Neural crest cell (in vitro differentiated cells): ENCODE measurements at regions not wholly inside any gene's neighbourhood (a gene's known extent, or its start where the extent isn't known, plus 50 kb on each side); places are given as distances from the start of the nearest gene placed in this dataset.

Experiments
- DNase-seq: peaks from one replicate; pipeline ENCODE4 v3.0.0; 2021; ENCODE audit warnings: low read depth, mixed read lengths, low spot score
- H3K27ac Mint-ChIP-seq: one replicate; pipeline ENCODE4 v1.8.0; 2021; ENCODE audit warnings: mild to moderate bottlenecking, mixed read lengths; ENCODE audit not compliant: unreplicated experiment
- H3K27me3 Mint-ChIP-seq: 2 replicates; pipeline ENCODE4 v1.8.0; 2021; ENCODE audit warnings: low read depth, mild to moderate bottlenecking, mixed read lengths
- H3K36me3 Mint-ChIP-seq: 2 replicates; pipeline ENCODE4 v1.8.0; 2021; ENCODE audit warnings: low read depth, mild to moderate bottlenecking, mixed read lengths
- H3K4me1 Mint-ChIP-seq: 2 replicates; pipeline ENCODE4 v1.8.0; 2021; ENCODE audit warnings: mixed read lengths
- H3K4me3 Mint-ChIP-seq: one replicate; pipeline ENCODE4 v1.8.0; 2021; ENCODE audit warnings: mild to moderate bottlenecking, mixed read lengths
- H3K9me3 Mint-ChIP-seq: 2 replicates; pipeline ENCODE4 v1.8.0; 2021; ENCODE audit warnings: mixed read lengths
- TF ChIP-seq, protein P1 (sequence below): fragments of 200-600 bp; sonication (generic); conservative IDR thresholded peaks from 2 replicates; pipeline ENCODE4 v1.5.0; 2021; ENCODE audit warnings: antibody characterized with exemption, mild to moderate bottlenecking

GRCh38 chr16:85461814-85462713 is 151.1 kb upstream of the GSE1 start:
- TF ChIP-seq, protein P1, sequence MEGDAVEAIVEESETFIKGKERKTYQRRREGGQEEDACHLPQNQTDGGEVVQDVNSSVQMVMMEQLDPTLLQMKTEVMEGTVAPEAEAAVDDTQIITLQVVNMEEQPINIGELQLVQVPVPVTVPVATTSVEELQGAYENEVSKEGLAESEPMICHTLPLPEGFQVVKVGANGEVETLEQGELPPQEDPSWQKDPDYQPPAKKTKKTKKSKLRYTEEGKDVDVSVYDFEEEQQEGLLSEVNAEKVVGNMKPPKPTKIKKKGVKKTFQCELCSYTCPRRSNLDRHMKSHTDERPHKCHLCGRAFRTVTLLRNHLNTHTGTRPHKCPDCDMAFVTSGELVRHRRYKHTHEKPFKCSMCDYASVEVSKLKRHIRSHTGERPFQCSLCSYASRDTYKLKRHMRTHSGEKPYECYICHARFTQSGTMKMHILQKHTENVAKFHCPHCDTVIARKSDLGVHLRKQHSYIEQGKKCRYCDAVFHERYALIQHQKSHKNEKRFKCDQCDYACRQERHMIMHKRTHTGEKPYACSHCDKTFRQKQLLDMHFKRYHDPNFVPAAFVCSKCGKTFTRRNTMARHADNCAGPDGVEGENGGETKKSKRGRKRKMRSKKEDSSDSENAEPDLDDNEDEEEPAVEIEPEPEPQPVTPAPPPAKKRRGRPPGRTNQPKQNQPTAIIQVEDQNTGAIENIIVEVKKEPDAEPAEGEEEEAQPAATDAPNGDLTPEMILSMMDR = no peak
- Mint-ChIP-seq H3K4me1 (peaks cover 26% of the 10 kb centered on the region), H3K4me3 (peak overlapping the region; percentile 80), H3K36me3 (no peaks in the 10 kb centered on the region), H3K27ac (no peak overlapping the region), H3K27me3 (peaks cover 56% of the 10 kb centered on the region), H3K9me3 (no peaks in the 10 kb centered on the region)
- DNase-seq = peak; percentile 26

GRCh38 chr16:85462714-85463611 is 150.2 kb upstream of the GSE1 start:
- DNase-seq = no peak
- TF ChIP-seq, protein P1 = no peak
- Mint-ChIP-seq H3K27ac (no peak overlapping the region), H3K4me3 (no peak overlapping the region), H3K4me1 (peaks cover 26% of the 10 kb centered on the region), H3K9me3 (no peaks in the 10 kb centered on the region), H3K27me3 (peaks cover 61% of the 10 kb centered on the region), H3K36me3 (no peaks in the 10 kb centered on the region)

GRCh38 chr16:85463672-85464382 is 149.3 kb upstream of the GSE1 start:
- Mint-ChIP-seq H3K27ac (no peak overlapping the region), H3K36me3 (no peaks in the 10 kb centered on the region)

GRCh38 chr16:85464383-85465305 is 148.5 kb upstream of the GSE1 start:
- no peak overlapping the region for H3K27ac Mint-ChIP-seq
- peaks cover 54% of the 10 kb centered on the region for H3K27me3 Mint-ChIP-seq
- DNase-seq = no peak
- peaks cover 26% of the 10 kb centered on the region for H3K4me1 Mint-ChIP-seq
- no peaks in the 10 kb centered on the region for H3K9me3 Mint-ChIP-seq
- TF ChIP-seq, protein P1 = no peak
- H3K4me3 Mint-ChIP-seq = no peak overlapping the region
- H3K36me3 Mint-ChIP-seq = no peaks in the 10 kb centered on the region

More at GRCh38 chr16:85463672-85464382, 149.3 kb upstream of the GSE1 start:
- H3K4me3 Mint-ChIP-seq = no peak overlapping the region
- no peak for DNase-seq
- H3K4me1 Mint-ChIP-seq = peaks cover 26% of the 10 kb centered on the region
- H3K27me3 Mint-ChIP-seq = peaks cover 61% of the 10 kb centered on the region
- TF ChIP-seq, protein P1 = no peak
- H3K9me3 Mint-ChIP-seq = no peaks in the 10 kb centered on the region
